ENCODE measurements at regions not wholly inside any gene's neighbourhood (a gene's known extent, or its start where the extent isn't known, plus 50 kb on each side); places are given as distances from the start of the nearest gene placed in this dataset.

GRCh38 chr17:14942526-14943190, 322.5 kb downstream of the PMP22 start:
- DNase-seq = no peak

- DNase-seq = no peak
Observed at GRCh38 chr17:14940938-14941265, 324.2 kb downstream of the PMP22 start.

DNA sequence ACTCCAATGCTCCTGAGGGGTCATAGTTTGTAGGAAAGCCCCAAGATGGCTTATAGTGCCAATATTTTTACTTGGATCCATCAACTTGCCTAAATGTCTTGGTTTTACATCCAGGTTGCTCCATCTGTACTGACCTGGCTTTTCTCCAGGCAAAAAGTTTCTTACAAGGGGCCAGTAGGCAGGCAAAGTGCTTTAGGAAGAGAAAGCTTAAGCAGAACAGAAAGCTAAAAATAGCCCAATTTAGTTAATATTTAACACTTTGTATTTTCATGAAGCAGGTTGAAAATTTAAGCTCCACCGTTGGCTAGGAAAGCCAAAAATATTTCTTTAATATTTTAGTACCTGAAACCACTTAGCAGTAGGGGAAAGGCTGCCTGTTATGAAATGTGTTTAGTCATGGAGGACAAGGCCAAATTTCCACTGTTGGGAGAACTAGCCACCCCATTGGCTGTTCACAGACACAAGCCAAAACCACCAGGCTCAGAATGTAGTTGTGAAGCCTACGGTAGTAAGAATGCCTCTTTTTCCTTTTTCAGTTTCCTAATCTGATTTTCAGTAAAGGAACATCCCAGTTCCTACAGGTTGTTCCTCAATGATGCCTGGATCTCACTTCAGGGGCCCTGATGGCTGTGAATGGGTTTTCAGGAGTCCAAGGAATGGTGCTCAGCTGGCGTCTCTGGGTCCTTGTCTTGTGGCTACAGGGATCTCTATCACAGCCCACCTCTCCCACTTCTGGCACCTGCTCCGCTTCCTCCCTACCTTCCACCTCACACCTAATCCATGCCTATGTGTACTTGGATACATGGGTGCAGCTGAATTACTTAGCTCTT, 324.8 kb downstream of the PMP22 start:
- no peak for DNase-seq

DNA sequence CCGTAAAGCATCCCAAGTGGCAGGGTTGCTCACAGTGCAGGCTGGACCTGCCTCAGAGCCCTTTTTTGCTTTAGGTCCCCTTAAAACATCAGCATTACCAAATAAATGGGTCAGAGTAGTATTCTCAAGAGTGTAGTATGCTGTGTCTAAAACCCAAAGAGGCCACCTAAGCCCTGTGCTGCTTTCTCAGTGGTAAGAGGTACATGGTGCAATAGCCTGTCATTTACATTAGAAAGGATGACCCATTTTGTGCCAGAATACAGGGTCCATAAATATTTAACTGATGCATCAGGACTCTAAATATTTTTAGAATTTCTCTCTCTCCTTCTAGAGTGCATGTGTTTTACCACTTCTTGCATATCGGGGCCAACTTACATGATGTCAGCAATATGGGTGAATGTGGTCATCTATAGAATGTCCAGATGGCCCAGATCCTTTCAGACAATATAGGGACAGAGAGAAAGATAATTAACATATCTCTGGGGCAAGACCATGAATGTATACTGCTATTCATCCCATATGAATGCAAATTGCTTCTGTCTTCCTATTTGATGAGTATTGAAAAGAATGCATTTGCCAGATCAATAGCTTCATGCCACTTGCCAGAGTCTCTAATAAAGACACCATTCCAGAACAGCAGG, 329.2 kb downstream of the PMP22 start:
- no peak for DNase-seq

- no peak for DNase-seq
Observed at GRCh38 chr17:14935139-14935841, 329.8 kb downstream of the PMP22 start.

GRCh38 chr17:14933676-14934075, 331.4 kb downstream of the PMP22 start:
- no peak for DNase-seq

- peak; percentile 24 for DNase-seq
Observed at GRCh38 chr17:14926526-14927122, 338.5 kb downstream of the PMP22 start.

GRCh38 chr17:14926073-14926472, 339.1 kb downstream of the PMP22 start:
- DNase-seq = no peak

DNA sequence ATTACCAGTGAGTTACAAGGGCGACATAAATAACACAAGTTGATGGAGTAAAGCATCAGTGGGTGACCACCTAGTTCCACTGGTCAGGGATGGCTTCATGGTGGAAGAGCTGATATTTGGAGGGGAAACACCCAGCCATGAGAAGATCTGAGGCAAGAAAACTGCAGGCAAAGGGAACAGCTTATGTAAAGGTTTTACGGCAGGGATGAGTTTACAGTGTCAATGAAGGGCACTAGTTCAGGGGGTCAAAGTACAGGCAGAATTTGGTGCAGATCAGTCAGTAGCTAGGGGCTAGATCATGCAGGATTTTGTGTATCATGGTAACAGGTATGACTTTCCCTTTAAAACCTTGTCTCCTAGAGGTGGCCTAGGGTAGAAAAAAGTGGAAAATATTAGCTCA, 339.6 kb downstream of the PMP22 start:
- no peak for DNase-seq

DNA sequence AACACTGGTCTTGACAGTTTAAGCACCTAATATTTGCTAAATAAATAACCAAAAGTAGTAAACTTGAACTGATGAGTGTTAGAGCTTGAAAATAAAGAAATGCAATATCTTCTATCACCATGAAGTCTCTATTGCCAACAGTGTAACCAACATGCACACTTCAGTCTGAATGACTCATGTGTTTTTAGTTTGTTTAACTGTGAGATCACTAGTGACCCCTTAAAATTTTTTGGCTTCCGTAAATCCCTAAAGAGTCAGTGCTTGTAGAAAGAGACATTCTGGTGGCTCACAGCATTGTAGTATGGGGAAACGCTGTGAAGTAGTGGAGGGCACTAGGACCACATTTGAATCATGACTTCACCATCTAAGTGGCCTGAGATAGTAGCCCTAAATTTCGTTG, 341.1 kb downstream of the PMP22 start:
- no peak for DNase-seq

DNA sequence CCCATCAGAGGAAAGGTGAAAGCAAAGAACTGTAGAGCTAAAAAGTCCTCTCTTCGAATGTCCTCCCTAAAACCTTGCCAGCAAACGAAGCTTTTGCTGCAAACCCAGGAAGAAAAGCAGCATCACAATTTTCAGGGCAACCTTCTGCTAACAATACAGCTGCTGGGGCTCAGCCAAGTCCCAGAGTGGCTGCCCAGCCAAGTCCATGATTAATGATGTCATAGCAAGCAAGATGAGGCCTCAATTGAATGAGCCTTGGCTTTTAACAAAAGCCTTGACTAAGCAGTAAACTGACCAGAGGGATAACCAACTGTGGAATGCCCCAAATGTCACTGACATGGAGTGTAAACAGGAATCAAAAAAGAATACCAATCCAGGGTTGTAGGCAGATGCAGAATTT, 342.7 kb downstream of the PMP22 start:
- no peak for DNase-seq

DNA sequence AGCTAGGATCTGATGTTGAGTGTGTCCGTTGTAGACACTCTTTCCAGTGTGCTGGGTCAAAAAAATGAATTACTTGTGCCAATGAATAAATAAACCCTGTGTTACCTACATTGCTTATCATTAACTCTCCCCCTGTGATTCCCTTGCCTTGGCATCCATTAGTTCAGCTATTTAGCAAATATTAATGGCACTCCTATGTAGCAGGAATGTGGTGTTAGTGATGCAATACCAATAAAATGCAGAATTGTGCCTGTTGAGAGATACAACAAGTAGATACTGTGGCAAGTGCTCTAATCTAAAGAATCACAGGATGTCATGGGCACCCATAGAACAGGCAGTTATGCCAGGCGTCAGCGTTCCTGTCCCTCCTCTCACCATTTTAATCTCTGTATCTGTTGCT, 343.2 kb downstream of the PMP22 start:
- no peak for DNase-seq

DNA sequence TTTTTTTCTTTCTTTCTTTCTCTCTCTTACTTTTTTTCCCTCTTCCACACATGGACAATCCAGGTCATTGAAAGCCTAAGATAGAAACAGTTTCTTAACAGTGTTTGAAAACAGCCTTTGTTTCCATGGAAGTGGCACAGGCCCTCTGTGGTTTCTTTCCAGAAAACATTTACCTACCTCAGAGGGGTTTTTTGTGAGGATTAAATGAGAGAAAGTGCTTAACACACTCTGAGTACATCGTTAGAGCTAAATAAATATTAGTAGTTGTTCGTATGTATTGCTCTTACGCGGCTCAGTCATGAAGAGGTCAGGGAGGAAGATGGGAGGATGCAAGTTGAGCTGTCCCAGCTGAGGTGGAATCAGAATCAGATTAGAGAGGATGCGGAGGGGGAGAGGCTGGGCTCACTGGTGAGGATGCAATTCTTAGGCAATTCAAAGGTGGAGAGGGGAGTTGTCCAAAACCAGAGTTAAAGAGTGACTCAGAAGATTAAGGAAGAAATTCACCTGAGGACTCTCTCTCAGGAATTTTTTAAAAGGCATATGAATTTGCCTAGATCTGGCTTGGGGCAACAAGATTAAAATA, 345.4 kb downstream of the PMP22 start:
- no peak for DNase-seq

- no peak for DNase-seq
Observed at GRCh38 chr17:14919094-14919493, 346.0 kb downstream of the PMP22 start.

GRCh38 chr17:14918540-14918939, 346.6 kb downstream of the PMP22 start:
- DNase-seq = no peak

GRCh38 chr17:14910916-14911315, 354.2 kb downstream of the PMP22 start:
- DNase-seq = no peak

DNA sequence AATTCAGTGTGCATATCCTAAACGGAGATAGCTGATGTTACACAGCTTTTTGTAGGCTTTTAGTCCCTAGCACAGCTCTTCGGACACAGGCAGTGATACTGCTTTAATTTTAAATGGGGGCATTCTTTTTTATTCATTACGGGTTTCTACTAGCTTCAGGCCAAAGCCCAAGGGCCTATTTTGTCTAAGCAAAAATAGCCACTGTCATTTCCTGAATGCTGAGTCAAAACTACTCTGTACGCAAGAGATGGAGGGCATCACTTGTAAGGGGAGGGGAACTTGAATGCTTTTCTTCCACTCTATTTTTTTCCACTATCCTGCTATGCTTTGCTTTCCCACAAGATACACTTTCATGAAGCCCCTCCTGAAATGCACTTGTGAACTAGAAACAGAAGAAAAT, 360.7 kb downstream of the PMP22 start:
- no peak for DNase-seq

DNA sequence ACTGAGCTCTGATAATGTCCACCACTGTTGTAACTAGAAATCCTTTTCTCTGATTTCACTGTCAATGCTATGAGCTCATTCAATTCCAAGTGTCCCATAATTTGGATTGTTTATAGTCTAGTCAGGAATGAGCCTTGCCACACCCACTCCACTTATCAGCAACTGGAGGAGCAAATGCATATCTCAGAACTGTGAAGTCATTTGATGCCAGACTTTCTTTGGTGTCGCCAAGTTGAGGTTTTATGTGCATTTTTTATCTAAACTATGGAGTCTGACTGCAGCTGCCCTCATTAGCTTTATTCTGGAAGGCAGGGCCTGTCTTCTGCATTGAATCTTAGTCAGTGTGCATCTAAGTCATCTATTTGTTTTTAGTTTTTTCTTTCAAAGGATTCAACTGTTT, 361.3 kb downstream of the PMP22 start:
- DNase-seq = no peak

DNA sequence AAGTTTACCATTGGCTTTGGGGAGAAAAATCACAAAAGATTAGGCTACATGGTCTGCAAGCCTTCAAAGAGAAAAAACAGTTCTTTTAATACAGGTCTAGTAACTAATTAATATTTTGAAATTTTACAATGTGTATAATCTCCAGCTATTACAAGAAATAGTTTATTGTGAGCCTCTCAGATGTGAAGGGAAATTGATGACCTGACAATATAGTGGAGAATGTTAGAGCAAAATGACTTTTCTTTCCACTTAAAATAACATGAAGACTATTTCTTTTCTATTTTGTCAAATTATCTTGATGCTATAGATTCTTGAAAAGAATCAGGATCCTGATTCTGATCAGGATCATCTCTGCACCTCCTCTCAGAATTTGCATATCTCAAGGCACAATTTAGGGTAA, 362.3 kb downstream of the PMP22 start:
- DNase-seq = no peak

- no peak for DNase-seq
Observed at GRCh38 chr17:14902297-14902696, 362.8 kb downstream of the PMP22 start.

DNA sequence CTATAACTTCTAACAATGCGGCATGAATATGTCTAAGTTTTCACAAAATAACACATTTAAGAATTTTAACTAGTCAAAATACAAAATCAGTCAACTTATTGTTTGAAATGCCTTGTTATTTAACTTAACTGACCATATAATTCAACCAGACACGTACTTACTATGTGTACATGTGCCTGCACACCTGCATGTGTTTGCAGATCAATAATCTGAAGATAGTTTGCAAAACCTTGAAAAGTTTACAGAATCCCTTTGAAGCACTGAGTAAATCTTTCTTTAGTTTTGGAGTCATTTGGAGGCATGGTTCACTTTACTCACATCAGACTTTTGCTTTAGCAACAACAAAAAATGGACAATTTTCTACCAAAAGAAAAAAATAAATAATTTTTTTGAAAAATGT, 363.8 kb downstream of the PMP22 start:
- no peak for DNase-seq

GRCh38 chr17:14886200-14886739, 378.9 kb downstream of the PMP22 start:
- DNase-seq = no peak

Measured in occipital lobe (tissue), 1 donor.